K562 (cell line): ENCODE measurements at regions not wholly inside any gene's neighbourhood (a gene's known extent, or its start where the extent isn't known, plus 50 kb on each side); places are given as distances from the start of the nearest gene placed in this dataset.

Experiments used
- MYC ChIP-seq, 2 experiments: fragments of 250-450 bp in 1 of 2; sonication (Bioruptor Pico) in 1 of 2; IDR thresholded peaks; 2 replicates each; pipeline versions ENCODE4 v1.5.1 to v1.6.1; 2012 to 2021; ENCODE audit warnings: low read depth in 2 of 2, borderline replicate concordance in 1 of 2, improper control_type of control experiment in 1 of 2, low read length in 1 of 2, mild to moderate bottlenecking in 1 of 2, moderate library complexity in 1 of 2
- POU5F1 ChIP-seq: fragments of 150-350 bp; IDR thresholded peaks from 2 replicates; pipeline ENCODE4 v1.6.1; 2014; ENCODE audit warnings: borderline replicate concordance, low read length, low read depth, mild to moderate bottlenecking; ENCODE audit not compliant: partially characterized antibody
- TEAD1 ChIP-seq, 2 experiments: fragments of 450-650 bp in 1 of 2; sonication (generic) in 1 of 2; formaldehyde crosslinking; IDR thresholded peaks; 2 replicates each; pipeline versions ENCODE4 v1.4.0 to v1.8.0; 2020 to 2022; ENCODE audit warnings: mild to moderate bottlenecking in 2 of 2, missing genetic modification reagents in 1 of 2
- ZNF717 ChIP-seq: fragments of 250-450 bp; sonication (Bioruptor Pico); IDR thresholded peaks from 2 replicates; pipeline ENCODE4 v1.5.0; 2021
- TF ChIP-seq, protein P1 (sequence below): sonication (generic); formaldehyde crosslinking; IDR thresholded peaks from 2 replicates; pipeline ENCODE4 v1.8.0; 2023; ENCODE audit warnings: mild to moderate bottlenecking, missing genetic modification reagents
- TF ChIP-seq, protein P2 (sequence below), 2 experiments: fragments of 450-650 bp in 1 of 2; sonication (generic) in 1 of 2; formaldehyde crosslinking in 1 of 2; IDR thresholded peaks; 2 replicates each; pipeline versions ENCODE4 v1.7.1 to v1.9.0; 2016 to 2022; ENCODE audit warnings: inconsistent platforms in 1 of 2, mild to moderate bottlenecking in 1 of 2, missing genetic modification reagents in 1 of 2

DNA sequence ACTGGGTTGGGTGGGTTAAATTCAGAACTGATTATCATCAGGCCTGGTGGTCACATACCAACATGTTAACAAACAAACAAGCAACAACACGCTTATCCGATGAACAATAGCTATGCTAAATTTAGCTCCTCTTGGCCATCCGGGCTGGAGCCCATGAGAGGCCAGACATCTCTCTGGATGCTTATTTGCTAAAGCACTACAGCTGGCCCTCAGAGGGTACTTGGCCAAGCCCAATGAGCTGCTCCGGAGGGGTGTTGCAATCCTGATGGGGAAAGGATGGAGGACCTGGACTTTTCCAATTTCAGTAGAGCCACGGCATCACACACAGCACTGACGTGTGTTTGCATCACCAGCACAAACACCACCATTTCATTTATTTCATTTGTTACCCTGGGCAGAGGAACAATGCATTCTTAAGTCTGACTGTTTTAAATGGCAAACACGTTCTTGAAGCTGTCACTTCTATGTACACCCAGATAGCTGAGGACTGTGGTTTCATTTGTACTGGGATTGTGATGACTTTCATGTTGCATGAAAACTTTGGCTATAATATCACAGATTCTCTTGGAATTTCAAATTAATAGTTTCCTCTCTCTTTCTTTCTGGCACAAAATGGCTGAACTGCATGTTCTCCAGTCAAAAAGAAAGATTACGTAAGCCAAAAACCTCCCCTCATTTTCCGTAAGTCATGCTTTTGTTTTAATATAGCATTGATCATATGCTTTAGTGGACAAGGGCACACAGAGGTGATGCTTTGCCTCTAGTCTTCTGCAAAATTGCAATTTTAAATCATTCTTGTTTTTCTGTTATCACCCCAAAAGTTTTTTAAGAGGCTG lies 359.8 kb upstream of the KAZN start (continued):
- TF ChIP-seq, protein P1, sequence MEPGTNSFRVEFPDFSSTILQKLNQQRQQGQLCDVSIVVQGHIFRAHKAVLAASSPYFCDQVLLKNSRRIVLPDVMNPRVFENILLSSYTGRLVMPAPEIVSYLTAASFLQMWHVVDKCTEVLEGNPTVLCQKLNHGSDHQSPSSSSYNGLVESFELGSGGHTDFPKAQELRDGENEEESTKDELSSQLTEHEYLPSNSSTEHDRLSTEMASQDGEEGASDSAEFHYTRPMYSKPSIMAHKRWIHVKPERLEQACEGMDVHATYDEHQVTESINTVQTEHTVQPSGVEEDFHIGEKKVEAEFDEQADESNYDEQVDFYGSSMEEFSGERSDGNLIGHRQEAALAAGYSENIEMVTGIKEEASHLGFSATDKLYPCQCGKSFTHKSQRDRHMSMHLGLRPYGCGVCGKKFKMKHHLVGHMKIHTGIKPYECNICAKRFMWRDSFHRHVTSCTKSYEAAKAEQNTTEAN (CRISPR knock-in tag) = no peak
- TF ChIP-seq MYC (IDR thresholded peaks at IDR 0.05; ENCODE audit: low read depth, low read length) = no peak
- no peak for TF ChIP-seq MYC (CRISPR knock-in tag; IDR thresholded peaks at IDR 0.05; ENCODE audit: borderline replicate concordance, low read depth)
- TF ChIP-seq TEAD1 (CRISPR knock-in tag; IDR thresholded peaks at IDR 0.05) = no peak
- TF ChIP-seq POU5F1 = no peak
- no peak for TF ChIP-seq ZNF717
- TF ChIP-seq, protein P2, sequence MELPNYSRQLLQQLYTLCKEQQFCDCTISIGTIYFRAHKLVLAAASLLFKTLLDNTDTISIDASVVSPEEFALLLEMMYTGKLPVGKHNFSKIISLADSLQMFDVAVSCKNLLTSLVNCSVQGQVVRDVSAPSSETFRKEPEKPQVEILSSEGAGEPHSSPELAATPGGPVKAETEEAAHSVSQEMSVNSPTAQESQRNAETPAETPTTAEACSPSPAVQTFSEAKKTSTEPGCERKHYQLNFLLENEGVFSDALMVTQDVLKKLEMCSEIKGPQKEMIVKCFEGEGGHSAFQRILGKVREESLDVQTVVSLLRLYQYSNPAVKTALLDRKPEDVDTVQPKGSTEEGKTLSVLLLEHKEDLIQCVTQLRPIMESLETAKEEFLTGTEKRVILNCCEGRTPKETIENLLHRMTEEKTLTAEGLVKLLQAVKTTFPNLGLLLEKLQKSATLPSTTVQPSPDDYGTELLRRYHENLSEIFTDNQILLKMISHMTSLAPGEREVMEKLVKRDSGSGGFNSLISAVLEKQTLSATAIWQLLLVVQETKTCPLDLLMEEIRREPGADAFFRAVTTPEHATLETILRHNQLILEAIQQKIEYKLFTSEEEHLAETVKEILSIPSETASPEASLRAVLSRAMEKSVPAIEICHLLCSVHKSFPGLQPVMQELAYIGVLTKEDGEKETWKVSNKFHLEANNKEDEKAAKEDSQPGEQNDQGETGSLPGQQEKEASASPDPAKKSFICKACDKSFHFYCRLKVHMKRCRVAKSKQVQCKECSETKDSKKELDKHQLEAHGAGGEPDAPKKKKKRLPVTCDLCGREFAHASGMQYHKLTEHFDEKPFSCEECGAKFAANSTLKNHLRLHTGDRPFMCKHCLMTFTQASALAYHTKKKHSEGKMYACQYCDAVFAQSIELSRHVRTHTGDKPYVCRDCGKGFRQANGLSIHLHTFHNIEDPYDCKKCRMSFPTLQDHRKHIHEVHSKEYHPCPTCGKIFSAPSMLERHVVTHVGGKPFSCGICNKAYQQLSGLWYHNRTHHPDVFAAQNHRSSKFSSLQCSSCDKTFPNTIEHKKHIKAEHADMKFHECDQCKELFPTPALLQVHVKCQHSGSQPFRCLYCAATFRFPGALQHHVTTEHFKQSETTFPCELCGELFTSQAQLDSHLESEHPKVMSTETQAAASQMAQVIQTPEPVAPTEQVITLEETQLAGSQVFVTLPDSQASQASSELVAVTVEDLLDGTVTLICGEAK (IDR thresholded peaks at IDR 0.05) = no peak
- TF ChIP-seq, protein P2 (CRISPR knock-in tag; IDR thresholded peaks at IDR 0.05) = no peak
